Lower lobe of right lung (tissue), 2 donors: ENCODE measurements at regions not wholly inside any gene's neighbourhood (a gene's known extent, or its start where the extent isn't known, plus 50 kb on each side); places are given as distances from the start of the nearest gene placed in this dataset.

ENCODE experiments used
- ATAC-seq, 2 donors: fragments of 200-7000 bp; cut with Tn5 transposase; one replicate each; pipeline ENCODE4 v1.9.1; 2020 to 2022; ENCODE audit warnings: mild to moderate bottlenecking in 2 of 2, moderate library complexity in 2 of 2
- DNase-seq: peaks from one replicate; pipeline ENCODE4 v3.0.0-alpha.2; 2020
- H3K27ac ChIP-seq: fragments of 200-600 bp; one replicate; pipeline ENCODE4 v1.8.0; 2022
- H3K27me3 ChIP-seq: fragments of 200-600 bp; one replicate; pipeline ENCODE4 v1.8.0; 2022; ENCODE audit warnings: low read depth
- H3K36me3 ChIP-seq: fragments of 200-600 bp; one replicate; pipeline ENCODE4 v1.8.0; 2022; ENCODE audit warnings: mild to moderate bottlenecking
- H3K4me1 ChIP-seq: fragments of 200-600 bp; one replicate; pipeline ENCODE4 v1.8.0; 2022
- H3K4me3 ChIP-seq: fragments of 200-600 bp; one replicate; pipeline ENCODE4 v1.8.0; 2022; ENCODE audit warnings: mild to moderate bottlenecking
- H3K9me3 ChIP-seq: fragments of 200-600 bp; one replicate; pipeline ENCODE4 v1.8.0; 2022
- intact Hi-C: fragments of 100-400 bp; cut with DNase I; formaldehyde crosslinking; loops from one replicate; pipeline ENCODE4 v1.11.0; 2022
- TF ChIP-seq, protein P1 (sequence below): fragments of 200-600 bp; IDR thresholded peaks from one replicate; pipeline ENCODE4 v1.8.0; 2022; ENCODE audit warnings: antibody characterized with exemption, mild to moderate bottlenecking
- donor health status: DM: no; HTN: yes; CAD: no; lungs with severe emphysema.

DNA sequence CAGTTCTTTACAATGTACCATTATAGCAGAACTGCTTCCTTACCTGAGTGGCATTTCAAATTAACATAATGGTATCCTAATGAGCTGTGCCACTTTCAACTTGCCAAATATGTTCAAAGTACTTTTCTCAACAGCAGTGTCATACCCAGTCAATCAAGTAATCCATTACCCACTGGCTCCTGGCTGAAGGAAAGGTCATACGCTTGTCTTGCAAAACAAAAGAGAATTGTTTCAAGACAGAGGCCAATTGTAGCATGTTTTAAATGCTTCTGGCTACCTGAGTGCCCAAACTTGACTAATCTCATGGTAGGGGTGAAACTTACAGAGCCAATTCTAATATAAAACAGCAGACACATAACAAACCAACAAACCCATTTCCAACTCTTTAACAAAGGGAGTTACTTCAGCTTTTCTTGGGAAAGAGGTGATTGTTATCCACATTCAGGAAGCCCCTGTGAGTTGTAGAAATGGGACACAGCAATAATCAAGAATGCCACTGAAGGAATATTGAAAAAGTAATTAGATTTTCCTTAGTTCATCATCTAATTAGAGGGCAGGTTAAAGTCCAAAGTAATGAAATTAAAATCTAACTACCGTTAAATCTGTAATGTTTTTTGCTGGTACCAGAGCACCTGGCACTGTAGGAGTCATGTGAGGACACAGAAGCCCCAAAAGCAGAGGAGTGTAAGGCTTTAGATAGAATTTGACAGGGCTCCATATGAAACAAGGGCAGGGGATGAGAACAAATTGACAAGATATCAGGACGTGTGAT, 241.9 kb downstream of the RWDD3 start:
- H3K4me1 ChIP-seq, result no peaks in the 10 kb centered on the region
- TF ChIP-seq, protein P1, sequence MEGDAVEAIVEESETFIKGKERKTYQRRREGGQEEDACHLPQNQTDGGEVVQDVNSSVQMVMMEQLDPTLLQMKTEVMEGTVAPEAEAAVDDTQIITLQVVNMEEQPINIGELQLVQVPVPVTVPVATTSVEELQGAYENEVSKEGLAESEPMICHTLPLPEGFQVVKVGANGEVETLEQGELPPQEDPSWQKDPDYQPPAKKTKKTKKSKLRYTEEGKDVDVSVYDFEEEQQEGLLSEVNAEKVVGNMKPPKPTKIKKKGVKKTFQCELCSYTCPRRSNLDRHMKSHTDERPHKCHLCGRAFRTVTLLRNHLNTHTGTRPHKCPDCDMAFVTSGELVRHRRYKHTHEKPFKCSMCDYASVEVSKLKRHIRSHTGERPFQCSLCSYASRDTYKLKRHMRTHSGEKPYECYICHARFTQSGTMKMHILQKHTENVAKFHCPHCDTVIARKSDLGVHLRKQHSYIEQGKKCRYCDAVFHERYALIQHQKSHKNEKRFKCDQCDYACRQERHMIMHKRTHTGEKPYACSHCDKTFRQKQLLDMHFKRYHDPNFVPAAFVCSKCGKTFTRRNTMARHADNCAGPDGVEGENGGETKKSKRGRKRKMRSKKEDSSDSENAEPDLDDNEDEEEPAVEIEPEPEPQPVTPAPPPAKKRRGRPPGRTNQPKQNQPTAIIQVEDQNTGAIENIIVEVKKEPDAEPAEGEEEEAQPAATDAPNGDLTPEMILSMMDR, result no peak
- no peaks in the 10 kb centered on the region for H3K27me3 ChIP-seq
- DNase-seq, result no peak
- no peak for ATAC-seq
- H3K9me3 ChIP-seq, result no peaks in the 10 kb centered on the region
- H3K4me3 ChIP-seq, result no peak overlapping the region
- intact Hi-C loops, result no loop called here
- no peaks in the 10 kb centered on the region for H3K36me3 ChIP-seq
- H3K27ac ChIP-seq, result no peak overlapping the region

DNA sequence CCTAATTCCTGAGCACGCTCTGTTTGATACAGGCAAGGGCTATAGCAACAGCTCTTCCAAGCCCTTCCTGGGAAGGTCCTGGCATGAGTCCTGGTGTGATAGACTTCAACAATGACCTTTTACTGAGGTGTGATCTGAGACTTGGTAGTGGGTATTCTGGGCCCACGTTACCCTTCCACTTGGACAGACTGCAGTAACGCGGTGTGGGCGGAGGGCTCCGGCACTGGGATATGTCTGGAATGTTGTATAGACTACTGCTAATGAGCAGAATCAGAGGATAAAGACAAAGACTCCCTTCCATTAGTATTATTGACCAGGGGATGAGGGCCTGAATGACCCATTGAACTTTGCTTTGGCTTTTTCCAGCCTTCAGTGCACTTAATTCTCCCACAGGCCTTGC, 262.3 kb downstream of the RWDD3 start:
- TF ChIP-seq, protein P1, result no peak
- intact Hi-C loops, result no loop called here
- ATAC-seq (no peak), DNase-seq (no peak)
- Histone ChIP-seq H3K36me3 (no peaks in the 10 kb centered on the region), H3K27ac (no peak overlapping the region), H3K27me3 (no peaks in the 10 kb centered on the region), H3K4me3 (no peak overlapping the region), H3K9me3 (no peaks in the 10 kb centered on the region), H3K4me1 (no peaks in the 10 kb centered on the region)

DNA sequence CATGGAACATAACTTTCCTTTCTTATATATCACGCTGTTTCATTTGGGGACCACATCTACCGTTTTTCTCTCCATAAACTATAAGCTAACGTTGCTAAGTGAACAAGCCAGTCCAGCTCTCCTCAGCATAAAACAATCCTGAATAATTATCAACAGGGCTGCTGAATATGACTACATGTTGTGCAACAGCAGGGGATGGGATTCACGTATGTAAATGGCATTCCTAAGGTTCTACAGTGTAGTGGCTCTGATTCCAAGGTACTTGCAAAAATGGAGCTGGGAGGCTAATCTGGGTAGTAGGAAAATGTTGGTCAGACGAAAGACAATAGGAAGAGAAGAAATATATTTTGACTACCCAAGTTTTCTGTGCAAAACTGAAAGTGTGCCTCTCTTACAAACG, 262.8 kb downstream of the RWDD3 start:
- TF ChIP-seq, protein P1, result no peak
- Histone ChIP-seq H3K36me3 (no peaks in the 10 kb centered on the region), H3K27ac (no peak overlapping the region), H3K27me3 (no peaks in the 10 kb centered on the region), H3K4me1 (no peaks in the 10 kb centered on the region), H3K9me3 (no peaks in the 10 kb centered on the region), H3K4me3 (no peak overlapping the region)
- DNase-seq, result no peak
- ATAC-seq, result no peak
- intact Hi-C loops, result no loop called here

DNA sequence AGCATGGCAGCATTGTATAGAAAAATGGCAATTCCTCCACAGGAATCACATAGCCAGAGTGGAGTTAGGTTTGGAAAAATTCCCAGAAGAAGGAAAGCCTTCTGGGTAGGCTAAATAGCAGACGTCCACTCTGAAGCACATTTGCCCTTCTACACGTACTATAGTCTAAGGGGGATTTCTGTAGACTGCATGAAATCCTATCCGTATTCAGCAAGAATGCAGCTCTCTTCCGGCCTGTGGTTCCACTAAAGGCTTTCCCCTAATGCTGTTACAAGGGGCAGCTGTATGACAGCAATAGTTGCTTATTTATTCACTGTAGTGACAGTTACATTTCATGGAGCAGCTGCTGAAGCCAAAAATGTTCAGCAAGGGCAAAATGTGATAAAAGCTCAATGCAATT, 263.6 kb downstream of the RWDD3 start:
- TF ChIP-seq, protein P1, result no peak
- Histone ChIP-seq H3K4me1 (no peaks in the 10 kb centered on the region), H3K27me3 (no peaks in the 10 kb centered on the region), H3K9me3 (no peaks in the 10 kb centered on the region), H3K36me3 (no peaks in the 10 kb centered on the region), H3K4me3 (no peak overlapping the region), H3K27ac (no peak overlapping the region)
- intact Hi-C loops, result no loop called here
- ATAC-seq, result no peak
- DNase-seq, result no peak

DNA sequence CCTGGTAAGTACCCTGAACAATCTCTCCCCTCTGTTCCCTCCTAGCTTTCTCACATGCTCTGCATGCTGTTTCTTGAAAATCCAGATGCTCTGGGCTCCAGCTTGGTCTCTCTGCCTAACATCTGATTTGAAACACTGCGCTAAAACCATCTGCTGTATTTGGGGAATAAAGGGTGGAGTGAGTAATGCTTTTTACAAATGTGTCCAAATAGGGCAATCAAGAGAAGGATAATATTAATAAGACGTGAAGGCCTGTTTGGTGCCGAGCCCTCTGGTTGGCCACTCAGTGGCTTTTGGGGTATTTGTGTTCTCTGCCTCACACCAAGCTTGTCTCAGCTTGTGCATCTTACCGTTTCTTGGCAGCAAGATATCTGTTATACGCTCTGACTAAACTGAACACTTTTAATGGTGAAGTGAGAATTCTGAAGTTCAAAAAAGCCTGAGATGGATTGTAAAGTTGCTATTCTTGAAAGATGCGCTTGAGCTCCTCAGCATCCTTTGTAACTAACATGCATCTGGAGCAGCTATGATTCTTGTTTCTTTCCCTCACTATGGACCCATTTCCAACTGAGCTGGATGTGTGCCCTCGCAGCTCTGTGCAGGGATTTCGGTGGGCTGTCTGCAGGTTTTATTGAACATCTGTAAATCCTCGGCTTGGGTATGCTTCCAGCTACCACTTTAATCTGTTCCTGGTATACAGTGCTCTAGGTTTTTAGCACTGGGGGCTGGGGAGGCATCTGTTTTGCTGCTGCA, 269.4 kb downstream of the RWDD3 start:
- no peak overlapping the region for H3K27ac ChIP-seq
- no peak overlapping the region for H3K4me3 ChIP-seq
- H3K27me3 ChIP-seq, result no peaks in the 10 kb centered on the region
- H3K36me3 ChIP-seq, result no peaks in the 10 kb centered on the region
- no peaks in the 10 kb centered on the region for H3K4me1 ChIP-seq
- intact Hi-C loops, result no loop called here
- ATAC-seq, result no peak
- TF ChIP-seq, protein P1, result no peak
- no peak for DNase-seq
- no peaks in the 10 kb centered on the region for H3K9me3 ChIP-seq
